A673 (cell line): ENCODE measurements at regions not wholly inside any gene's neighbourhood (a gene's known extent, or its start where the extent isn't known, plus 50 kb on each side); places are given as distances from the start of the nearest gene placed in this dataset.

Source experiments
- BruUV-seq: library from RNA; stranded (reverse); fragments of 400-500 nt; replicated peaks from 2 replicates; lab custom pipeline; 2021; lab: Mats Ljungman, UMichigan
- CTCF ChIA-PET: fragments of 300-600 bp; sonication (Branson Sonifier 250); formaldehyde crosslinking; loops from one replicate; lab custom pipeline; 2022; ENCODE audit warnings: antibody characterized with exemption; lab: Charles Lee
- POLR2A ChIA-PET: fragments of 300-600 bp; sonication (Branson Sonifier 250); formaldehyde crosslinking; loops from one replicate; lab custom pipeline; 2022; ENCODE audit warnings: antibody characterized with exemption; ENCODE audit not compliant: low non-redundant PET; lab: Charles Lee
- DNase-seq: peaks from one replicate; pipeline ENCODE4 v3.0.0-alpha.2; 2015; ENCODE audit warnings: low spot score
- H3K27ac ChIP-seq: fragments of 200-600 bp; sonication (generic); 2 replicates; pipeline ENCODE4 v1.5.1; 2016; ENCODE audit warnings: mixed run types, low read depth, mild to moderate bottlenecking, mixed read lengths, antibody characterized with exemption, low read length; ENCODE audit not compliant: poor library complexity, severe bottlenecking
- H3K27me3 ChIP-seq: fragments of 200-600 bp; sonication (generic); replicated peaks from 2 replicates; pipeline ENCODE4 v1.6.1; 2017; ENCODE audit warnings: mixed run types, low read depth, mild to moderate bottlenecking, mixed read lengths, antibody characterized with exemption, low read length; ENCODE audit not compliant: insufficient read depth, poor library complexity
- H3K36me3 ChIP-seq: fragments of 200-600 bp; sonication (generic); 2 replicates; pipeline ENCODE4 v1.6.1; 2016; ENCODE audit warnings: mixed run types, mild to moderate bottlenecking, mixed read lengths, antibody characterized with exemption, low read length; ENCODE audit not compliant: insufficient read depth, poor library complexity, severe bottlenecking
- H3K4me1 ChIP-seq: fragments of 200-600 bp; sonication (generic); 2 replicates; pipeline ENCODE4 v1.6.1; 2017; ENCODE audit warnings: mixed run types, mild to moderate bottlenecking, mixed read lengths, antibody characterized with exemption, low read length; ENCODE audit not compliant: insufficient read depth, poor library complexity, severe bottlenecking
- H3K4me3 ChIP-seq: fragments of 200-600 bp; sonication (generic); 2 replicates; pipeline ENCODE4 v1.5.1; 2016; ENCODE audit warnings: low read depth, mixed run types, mild to moderate bottlenecking, mixed read lengths, low read length; ENCODE audit not compliant: poor library complexity, severe bottlenecking
- H3K9me3 ChIP-seq: fragments of 200-600 bp; sonication (generic); 2 replicates; pipeline ENCODE4 v1.6.1; 2016; ENCODE audit warnings: mixed run types, low read depth, mild to moderate bottlenecking, mixed read lengths, antibody characterized with exemption, low read length; ENCODE audit not compliant: poor library complexity, severe bottlenecking
- CTCF ChIP-seq: fragments of 300-800, 200-600 bp; sonication (generic); conservative IDR thresholded peaks from 2 replicates; pipeline ENCODE4 v1.5.1; 2017; ENCODE audit warnings: low read depth, mild to moderate bottlenecking, antibody characterized with exemption, low read length, moderate library complexity, mixed read lengths
- EZH2 ChIP-seq: fragments of 200-600 bp; sonication (generic); IDR thresholded peaks from 2 replicates; pipeline ENCODE4 v1.6.1; 2017; ENCODE audit warnings: borderline replicate concordance, low read depth, mild to moderate bottlenecking, mixed read lengths, antibody characterized with exemption, low read length; ENCODE audit not compliant: poor library complexity, severe bottlenecking
- intact Hi-C: fragments of 100-400 bp; cut with micrococcal nuclease; formaldehyde crosslinking; loops from one replicate; pipeline ENCODE4 v1.10.0; 2022; ENCODE audit not compliant: unreplicated experiment

GRCh38 chr3:55160241-55160983 is 232.6 kb upstream of the LRTM1 start:
- no peak overlapping the region for H3K27ac ChIP-seq
- H3K4me3 ChIP-seq, result no peak overlapping the region
- H3K9me3 ChIP-seq, result no peaks in the 10 kb centered on the region
- H3K36me3 ChIP-seq, result no peaks in the 10 kb centered on the region
- peak; percentile 9 for DNase-seq
- no peaks in the 10 kb centered on the region for H3K4me1 ChIP-seq
- H3K27me3 ChIP-seq, result no peaks in the 10 kb centered on the region
- POLR2A ChIA-PET, result no interaction called here
- intact Hi-C loops, result no loop called here
- CTCF ChIA-PET, result no interaction called here
- no peak for TF ChIP-seq CTCF
- TF ChIP-seq EZH2, result no peak
- BruUV-seq, result no TSS peak

DNA sequence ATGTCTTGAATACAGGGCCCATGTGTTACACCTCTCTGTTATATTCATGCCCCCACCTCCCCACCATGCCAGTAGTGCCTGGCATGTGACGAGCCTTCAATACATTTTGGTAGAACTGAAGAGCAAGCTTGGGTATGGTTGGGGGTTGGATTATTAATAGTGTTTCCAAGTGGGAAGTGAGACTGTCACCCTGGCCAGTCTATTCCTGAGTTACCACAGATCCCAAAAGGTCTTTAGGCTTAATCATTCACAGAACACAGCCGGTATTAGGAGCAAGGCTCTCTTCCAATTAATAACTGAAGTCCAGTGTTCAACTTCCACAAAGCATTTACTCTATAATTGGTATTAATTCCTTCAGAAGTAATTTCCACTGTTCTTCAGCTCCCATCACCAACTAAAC is 231.9 kb upstream of the LRTM1 start:
- H3K4me3 ChIP-seq, result no peak overlapping the region
- H3K36me3 ChIP-seq, result no peaks in the 10 kb centered on the region
- H3K27me3 ChIP-seq, result no peaks in the 10 kb centered on the region
- no peak for DNase-seq
- ChIA-PET POLR2A (no interaction called here), CTCF (interaction anchor here (0.6 kb wide), 1 partner anchor 12 kb away, joined by 4 read pairs; no protein-coding TSS in a partner anchor)
- TF ChIP-seq EZH2 (no peak), CTCF (no peak)
- H3K9me3 ChIP-seq, result no peaks in the 10 kb centered on the region
- BruUV-seq, result no TSS peak
- intact Hi-C loops, result no loop called here
- H3K4me1 ChIP-seq, result no peaks in the 10 kb centered on the region
- H3K27ac ChIP-seq, result no peak overlapping the region

DNA sequence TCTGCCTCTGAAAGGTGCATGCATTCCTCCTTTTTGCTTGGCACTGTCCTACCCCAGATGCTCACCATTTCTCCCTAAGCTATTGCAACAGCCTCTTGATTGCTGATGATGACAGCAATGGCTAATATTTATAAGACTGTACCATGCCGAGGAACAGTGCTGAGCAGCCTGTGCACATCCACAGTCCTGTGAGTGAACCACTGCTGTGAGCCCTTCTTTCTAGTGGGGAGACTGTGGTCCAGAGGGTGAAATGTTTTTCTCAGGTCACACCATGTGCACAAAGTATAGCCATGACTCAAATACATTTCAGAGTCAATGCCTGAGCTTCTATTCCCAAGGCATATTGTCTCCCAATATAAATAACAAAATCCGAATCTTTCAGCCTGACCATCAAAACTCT is 231.2 kb upstream of the LRTM1 start:
- CTCF ChIA-PET, result interaction anchor here (0.6 kb wide), 1 partner anchor 12 kb away, joined by 4 read pairs; no protein-coding TSS in a partner anchor
- POLR2A ChIA-PET, result no interaction called here
- no peak for TF ChIP-seq CTCF
- TF ChIP-seq EZH2, result no peak
- no TSS peak for BruUV-seq
- no peak overlapping the region for H3K4me3 ChIP-seq
- intact Hi-C loops, result no loop called here
- no peaks in the 10 kb centered on the region for H3K27me3 ChIP-seq
- no peaks in the 10 kb centered on the region for H3K4me1 ChIP-seq
- no peak overlapping the region for H3K27ac ChIP-seq
- H3K9me3 ChIP-seq, result no peaks in the 10 kb centered on the region
- H3K36me3 ChIP-seq, result no peaks in the 10 kb centered on the region
- DNase-seq, result no peak
